Liver (tissue), 8 donors: ENCODE measurements at regions not wholly inside any gene's neighbourhood (a gene's known extent, or its start where the extent isn't known, plus 50 kb on each side); places are given as distances from the start of the nearest gene placed in this dataset.

Experiments
- DNase-seq: peaks from one replicate; pipeline ENCODE4 v3.0.0-alpha.2; 2017; ENCODE audit warnings: low spot score
- H3K27ac ChIP-seq, 2 donors: one replicate each; pipeline ENCODE4 v1.7.0; 2013; ENCODE audit warnings: inconsistent platforms in 2 of 2, low read length in 2 of 2, control low read depth in 1 of 2, low read depth in 1 of 2, mild to moderate bottlenecking in 1 of 2
- H3K27me3 ChIP-seq, 4 donors: one replicate each; pipeline versions ENCODE4 v1.6.1 to v1.7.0; 2013; ENCODE audit warnings: low read length in 3 of 4, inconsistent platforms in 1 of 4, mild to moderate bottlenecking in 1 of 4, moderate library complexity in 1 of 4; ENCODE audit not compliant: control insufficient read depth in 4 of 4, insufficient read depth in 4 of 4
- H3K36me3 ChIP-seq, 4 donors: one replicate each; pipeline versions ENCODE4 v1.6.1 to v1.7.0; 2013; ENCODE audit warnings: low read length in 3 of 4, mild to moderate bottlenecking in 3 of 4, low read depth in 1 of 4, moderate library complexity in 1 of 4; ENCODE audit not compliant: control insufficient read depth in 4 of 4, insufficient read depth in 3 of 4
- H3K4me1 ChIP-seq, 4 donors: one replicate each; pipeline versions ENCODE4 v1.6.1 to v1.7.0; 2013; ENCODE audit warnings: low read length in 3 of 4, mild to moderate bottlenecking in 3 of 4, moderate library complexity in 1 of 4; ENCODE audit not compliant: control insufficient read depth in 4 of 4, insufficient read depth in 4 of 4
- H3K4me3 ChIP-seq, 3 donors: one replicate each; pipeline versions ENCODE4 v1.6.1 to v1.7.0; 2013; ENCODE audit warnings: low read length in 3 of 3, control low read depth in 1 of 3, low read depth in 1 of 3, mild to moderate bottlenecking in 1 of 3
- H3K9ac ChIP-seq, 2 donors: one replicate each; pipeline ENCODE4 v1.7.0; 2013; ENCODE audit warnings: low read length in 2 of 2, mild to moderate bottlenecking in 2 of 2, moderate library complexity in 2 of 2, control low read depth in 1 of 2, low read depth in 1 of 2
- H3K9me3 ChIP-seq, 4 donors: one replicate each; pipeline versions ENCODE4 v1.6.1 to v1.7.0; 2013; ENCODE audit warnings: low read length in 3 of 4; ENCODE audit not compliant: control insufficient read depth in 4 of 4
- ATF3 ChIP-seq: IDR thresholded peaks from 2 replicates; pipeline ENCODE4 v1.6.1; 2016; ENCODE audit warnings: antibody characterized with exemption
- EGR1 ChIP-seq, 2 donors: IDR thresholded peaks; 2 replicates each; pipeline ENCODE4 v1.6.1; 2016 to 2018; ENCODE audit warnings: antibody characterized with exemption in 2 of 2, low read depth in 2 of 2
- FOXA1 ChIP-seq: IDR thresholded peaks from 2 replicates; pipeline ENCODE4 v1.6.1; 2016; ENCODE audit warnings: antibody characterized with exemption
- FOXA2 ChIP-seq: IDR thresholded peaks from 2 replicates; pipeline ENCODE4 v1.6.1; 2016; ENCODE audit warnings: antibody characterized with exemption
- GABPA ChIP-seq, 2 donors: IDR thresholded peaks in 1 of 2; conservative IDR thresholded peaks in 1 of 2; 2 replicates each; pipeline ENCODE4 v1.6.1; 2016; ENCODE audit warnings: antibody characterized with exemption in 2 of 2, mild to moderate bottlenecking in 1 of 2, moderate library complexity in 1 of 2
- HNF4A ChIP-seq, 2 donors: conservative IDR thresholded peaks; 2 replicates each; pipeline ENCODE4 v1.6.1; 2016; ENCODE audit warnings: antibody characterized with exemption in 2 of 2, mild to moderate bottlenecking in 2 of 2
- HNF4G ChIP-seq: IDR thresholded peaks from 2 replicates; pipeline ENCODE4 v1.6.1; 2016; ENCODE audit warnings: antibody characterized with exemption
- MAX ChIP-seq: IDR thresholded peaks from 2 replicates; pipeline ENCODE4 v1.6.1; 2016; ENCODE audit warnings: antibody characterized with exemption
- NR2F2 ChIP-seq: IDR thresholded peaks from 2 replicates; pipeline ENCODE4 v1.6.1; 2016; ENCODE audit warnings: antibody characterized with exemption
- RAD21 ChIP-seq, 2 donors: IDR thresholded peaks; 2 replicates each; pipeline ENCODE4 v1.6.1; 2016; ENCODE audit warnings: antibody characterized with exemption in 2 of 2, mild to moderate bottlenecking in 2 of 2
- REST ChIP-seq: IDR thresholded peaks from 2 replicates; pipeline ENCODE4 v1.6.1; 2016; ENCODE audit warnings: antibody characterized with exemption, mild to moderate bottlenecking
- RXRA ChIP-seq, 2 donors: IDR thresholded peaks; 2 replicates each; pipeline ENCODE4 v1.6.1; 2017 to 2018; ENCODE audit warnings: antibody characterized with exemption in 2 of 2, mild to moderate bottlenecking in 1 of 2
- SP1 ChIP-seq: IDR thresholded peaks from 2 replicates; pipeline ENCODE4 v1.6.1; 2018; ENCODE audit warnings: antibody characterized with exemption, mild to moderate bottlenecking
- TAF1 ChIP-seq: conservative IDR thresholded peaks from 2 replicates; pipeline ENCODE4 v1.6.1; 2016; ENCODE audit warnings: antibody characterized with exemption, mild to moderate bottlenecking
- WGBS: extraction: QIAGEN DNeasy Blood & Tissue Kit; methylation state at CpG from one replicate; pipeline ENCODE4 v1.1.7; 2013; 5-methylcytosine and 5-hydroxymethylcytosine counted together
- TF ChIP-seq, protein P1 (sequence below): fragments of 150-350 bp; IDR thresholded peaks from 2 replicates; pipeline ENCODE4 v1.5.1; 2017; ENCODE audit warnings: improper control_type of control experiment, low read depth, low read length; ENCODE audit not compliant: missing input control
- TF ChIP-seq, protein P2 (sequence below): IDR thresholded peaks from 2 replicates; pipeline ENCODE4 v1.6.1; 2016; ENCODE audit warnings: antibody characterized with exemption
- donor health status: healthy.
- donor health status: healthy.
- donor health status: healthy.
- donor health status: healthy.
- donor health status: healthy.

DNA sequence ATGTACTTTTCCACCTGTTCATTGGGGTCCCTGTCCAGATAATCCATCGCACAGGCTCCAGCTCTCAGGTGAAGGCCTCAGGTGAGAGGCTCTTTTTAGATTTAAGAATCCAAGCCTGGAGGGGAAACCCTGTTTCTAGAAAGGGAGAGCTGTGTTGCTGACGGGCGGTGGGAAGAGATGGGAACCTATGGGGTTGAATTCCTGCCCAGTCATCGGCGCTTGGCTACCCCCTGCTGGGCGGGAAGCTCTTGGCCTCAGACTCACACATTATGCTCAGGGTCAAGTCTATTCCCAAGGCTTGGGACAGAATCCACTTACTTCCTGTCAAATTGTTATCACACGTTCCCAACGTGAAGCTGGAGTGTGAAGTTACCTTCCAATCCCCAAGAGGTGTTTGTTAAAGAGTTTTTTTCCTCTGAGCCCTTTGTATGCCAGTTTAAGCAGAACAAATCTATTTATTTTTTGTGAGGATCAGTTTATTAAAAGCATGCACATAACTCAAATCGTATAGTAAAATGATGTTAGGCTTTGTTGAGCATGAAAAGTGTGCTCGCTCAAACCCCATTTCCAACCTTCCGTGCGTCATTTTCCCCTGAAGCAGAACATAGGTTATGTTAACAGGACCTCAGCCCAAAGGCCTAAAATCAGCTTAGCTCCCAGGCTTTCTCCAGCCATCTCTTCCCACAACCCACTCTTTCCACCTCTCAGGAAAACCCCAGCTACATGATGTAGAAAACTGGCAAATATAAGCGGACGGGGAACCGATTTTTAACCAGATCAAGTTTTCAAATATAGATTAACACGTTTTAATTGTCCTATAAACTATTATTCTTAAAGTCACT lies 181.7 kb upstream of the ETAA1 start:
- 62% methylated on average over 16 of the region's 16 CpGs for WGBS
- H3K27me3 ChIP-seq = peaks cover 0 to 5% (median 0%) of the 10 kb centered on the region in 4 donors
- H3K27ac ChIP-seq = no peak overlapping the region
- no peak overlapping the region for H3K4me3 ChIP-seq
- DNase-seq = peak; percentile 53
- TF ChIP-seq, protein P1, sequence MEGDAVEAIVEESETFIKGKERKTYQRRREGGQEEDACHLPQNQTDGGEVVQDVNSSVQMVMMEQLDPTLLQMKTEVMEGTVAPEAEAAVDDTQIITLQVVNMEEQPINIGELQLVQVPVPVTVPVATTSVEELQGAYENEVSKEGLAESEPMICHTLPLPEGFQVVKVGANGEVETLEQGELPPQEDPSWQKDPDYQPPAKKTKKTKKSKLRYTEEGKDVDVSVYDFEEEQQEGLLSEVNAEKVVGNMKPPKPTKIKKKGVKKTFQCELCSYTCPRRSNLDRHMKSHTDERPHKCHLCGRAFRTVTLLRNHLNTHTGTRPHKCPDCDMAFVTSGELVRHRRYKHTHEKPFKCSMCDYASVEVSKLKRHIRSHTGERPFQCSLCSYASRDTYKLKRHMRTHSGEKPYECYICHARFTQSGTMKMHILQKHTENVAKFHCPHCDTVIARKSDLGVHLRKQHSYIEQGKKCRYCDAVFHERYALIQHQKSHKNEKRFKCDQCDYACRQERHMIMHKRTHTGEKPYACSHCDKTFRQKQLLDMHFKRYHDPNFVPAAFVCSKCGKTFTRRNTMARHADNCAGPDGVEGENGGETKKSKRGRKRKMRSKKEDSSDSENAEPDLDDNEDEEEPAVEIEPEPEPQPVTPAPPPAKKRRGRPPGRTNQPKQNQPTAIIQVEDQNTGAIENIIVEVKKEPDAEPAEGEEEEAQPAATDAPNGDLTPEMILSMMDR = peak; percentile 54
- TF ChIP-seq RAD21 (IDR thresholded peaks at IDR 0.05) = peak; percentile 82 to 86
- TF ChIP-seq RXRA (IDR thresholded peaks at IDR 0.05) = no peak
- no peak for TF ChIP-seq REST
- no peak for TF ChIP-seq MAX
- TF ChIP-seq HNF4G = no peak
- TF ChIP-seq HNF4A (conservative IDR thresholded peaks at IDR 0.05) = no peak
- H3K9ac ChIP-seq = no peak overlapping the region
- no peaks in the 10 kb centered on the region for H3K36me3 ChIP-seq
- no peaks in the 10 kb centered on the region for H3K4me1 ChIP-seq
- no peaks in the 10 kb centered on the region for H3K9me3 ChIP-seq

- no peaks in the 10 kb centered on the region for H3K36me3 ChIP-seq
- no peak overlapping the region for H3K27ac ChIP-seq
- H3K4me1 ChIP-seq = no peaks in the 10 kb centered on the region
- no peak overlapping the region for H3K4me3 ChIP-seq
- peaks cover 0 to 5% (median 0%) of the 10 kb centered on the region in 4 donors for H3K27me3 ChIP-seq
- no peak for DNase-seq
- WGBS = 73% methylated on average over 4 of the region's 4 CpGs
- H3K9me3 ChIP-seq = no peaks in the 10 kb centered on the region
- TF ChIP-seq SP1 (no peak), REST (no peak), TAF1 (no peak), NR2F2 (no peak), ATF3 (no peak), FOXA1 (no peak), EGR1 (IDR thresholded peaks at IDR 0.05; ENCODE audit: low read depth in 2 of 2) (no peak), RAD21 (IDR thresholded peaks at IDR 0.05) (no peak), FOXA2 (no peak), GABPA (IDR thresholded peaks at IDR 0.05 in 1 of 2, conservative IDR thresholded peaks at IDR 0.05 in 1 of 2) (no peak), HNF4G (no peak), HNF4A (conservative IDR thresholded peaks at IDR 0.05) (no peak)
- TF ChIP-seq, protein P2, sequence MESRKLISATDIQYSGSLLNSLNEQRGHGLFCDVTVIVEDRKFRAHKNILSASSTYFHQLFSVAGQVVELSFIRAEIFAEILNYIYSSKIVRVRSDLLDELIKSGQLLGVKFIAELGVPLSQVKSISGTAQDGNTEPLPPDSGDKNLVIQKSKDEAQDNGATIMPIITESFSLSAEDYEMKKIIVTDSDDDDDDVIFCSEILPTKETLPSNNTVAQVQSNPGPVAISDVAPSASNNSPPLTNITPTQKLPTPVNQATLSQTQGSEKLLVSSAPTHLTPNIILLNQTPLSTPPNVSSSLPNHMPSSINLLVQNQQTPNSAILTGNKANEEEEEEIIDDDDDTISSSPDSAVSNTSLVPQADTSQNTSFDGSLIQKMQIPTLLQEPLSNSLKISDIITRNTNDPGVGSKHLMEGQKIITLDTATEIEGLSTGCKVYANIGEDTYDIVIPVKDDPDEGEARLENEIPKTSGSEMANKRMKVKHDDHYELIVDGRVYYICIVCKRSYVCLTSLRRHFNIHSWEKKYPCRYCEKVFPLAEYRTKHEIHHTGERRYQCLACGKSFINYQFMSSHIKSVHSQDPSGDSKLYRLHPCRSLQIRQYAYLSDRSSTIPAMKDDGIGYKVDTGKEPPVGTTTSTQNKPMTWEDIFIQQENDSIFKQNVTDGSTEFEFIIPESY = no peak
- no peak overlapping the region for H3K9ac ChIP-seq
Observed at GRCh38 chr2:67216103-67216502, 181.0 kb upstream of the ETAA1 start.
